HepG2 (cell line): ENCODE measurements at regions not wholly inside any gene's neighbourhood (a gene's known extent, or its start where the extent isn't known, plus 50 kb on each side); places are given as distances from the start of the nearest gene placed in this dataset.

ENCODE experiments used
- AGO1 ChIP-seq: fragments of 200-400 bp; formaldehyde crosslinking; IDR thresholded peaks from 2 replicates; pipeline ENCODE4 v1.6.1; 2017; ENCODE audit warnings: mild to moderate bottlenecking, low read depth, low read length, moderate library complexity; ENCODE audit not compliant: poor library complexity, severe bottlenecking
- JARID2 ChIP-seq: sonication (generic); formaldehyde crosslinking; IDR thresholded peaks from 2 replicates; pipeline ENCODE4 v1.8.1; 2023; ENCODE audit warnings: missing genetic modification reagents, inconsistent platforms; ENCODE audit not compliant: insufficient replicate concordance
- TARDBP ChIP-seq: sonication (generic); formaldehyde crosslinking; IDR thresholded peaks from 2 replicates; pipeline ENCODE4 v1.8.0; 2022; ENCODE audit warnings: mild to moderate bottlenecking, missing genetic modification reagents
- YEATS4 ChIP-seq: sonication (generic); formaldehyde crosslinking; IDR thresholded peaks from 2 replicates; pipeline ENCODE4 v1.4.0; 2020; ENCODE audit warnings: missing genetic modification reagents, borderline replicate concordance
- ZFP37 ChIP-seq: sonication (generic); formaldehyde crosslinking; IDR thresholded peaks from 2 replicates; pipeline ENCODE4 v1.4.0; 2020; ENCODE audit warnings: missing genetic modification reagents, borderline replicate concordance
- ZHX2 ChIP-seq, 2 experiments: sonication (generic) in 1 of 2; formaldehyde crosslinking in 1 of 2; IDR thresholded peaks; 2 replicates each; pipeline versions ENCODE4 v1.6.1 to v1.9.0; 2014 to 2022; ENCODE audit warnings: antibody characterized with exemption in 1 of 2, borderline replicate concordance in 1 of 2, inconsistent platforms in 1 of 2, low read depth in 1 of 2, missing genetic modification reagents in 1 of 2
- ZNF256 ChIP-seq: sonication (generic); formaldehyde crosslinking; conservative IDR thresholded peaks from 2 replicates; pipeline ENCODE4 v1.4.0; 2020; ENCODE audit warnings: missing genetic modification reagents
- TF ChIP-seq, protein P1 (sequence below): sonication (generic); formaldehyde crosslinking; IDR thresholded peaks from one replicate; pipeline ENCODE4 v1.5.1; 2020; ENCODE audit warnings: mild to moderate bottlenecking, missing genetic modification reagents; ENCODE audit errors: not compliant biosample characterization

DNA sequence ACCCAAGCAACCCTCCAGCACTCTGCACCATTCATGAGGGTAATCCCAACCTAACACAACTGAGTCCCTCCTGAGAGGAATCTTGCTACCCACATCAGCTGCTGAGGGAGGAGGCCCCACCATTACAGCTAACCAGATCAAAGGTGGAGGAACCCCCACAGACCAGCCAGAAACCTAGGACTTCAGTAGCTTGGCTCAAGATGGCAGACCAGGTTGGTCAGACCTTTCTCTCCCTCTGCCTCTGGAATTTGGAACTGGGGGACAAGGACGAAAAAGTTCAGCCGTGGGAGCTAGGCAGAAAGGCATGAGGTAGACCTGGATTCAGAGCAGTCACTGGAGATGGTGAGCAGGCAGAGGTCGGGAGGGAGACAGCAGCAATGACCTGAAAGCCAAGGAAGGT is 101.3 kb upstream of the CACUL1 start (continued):
- TF ChIP-seq, protein P1, sequence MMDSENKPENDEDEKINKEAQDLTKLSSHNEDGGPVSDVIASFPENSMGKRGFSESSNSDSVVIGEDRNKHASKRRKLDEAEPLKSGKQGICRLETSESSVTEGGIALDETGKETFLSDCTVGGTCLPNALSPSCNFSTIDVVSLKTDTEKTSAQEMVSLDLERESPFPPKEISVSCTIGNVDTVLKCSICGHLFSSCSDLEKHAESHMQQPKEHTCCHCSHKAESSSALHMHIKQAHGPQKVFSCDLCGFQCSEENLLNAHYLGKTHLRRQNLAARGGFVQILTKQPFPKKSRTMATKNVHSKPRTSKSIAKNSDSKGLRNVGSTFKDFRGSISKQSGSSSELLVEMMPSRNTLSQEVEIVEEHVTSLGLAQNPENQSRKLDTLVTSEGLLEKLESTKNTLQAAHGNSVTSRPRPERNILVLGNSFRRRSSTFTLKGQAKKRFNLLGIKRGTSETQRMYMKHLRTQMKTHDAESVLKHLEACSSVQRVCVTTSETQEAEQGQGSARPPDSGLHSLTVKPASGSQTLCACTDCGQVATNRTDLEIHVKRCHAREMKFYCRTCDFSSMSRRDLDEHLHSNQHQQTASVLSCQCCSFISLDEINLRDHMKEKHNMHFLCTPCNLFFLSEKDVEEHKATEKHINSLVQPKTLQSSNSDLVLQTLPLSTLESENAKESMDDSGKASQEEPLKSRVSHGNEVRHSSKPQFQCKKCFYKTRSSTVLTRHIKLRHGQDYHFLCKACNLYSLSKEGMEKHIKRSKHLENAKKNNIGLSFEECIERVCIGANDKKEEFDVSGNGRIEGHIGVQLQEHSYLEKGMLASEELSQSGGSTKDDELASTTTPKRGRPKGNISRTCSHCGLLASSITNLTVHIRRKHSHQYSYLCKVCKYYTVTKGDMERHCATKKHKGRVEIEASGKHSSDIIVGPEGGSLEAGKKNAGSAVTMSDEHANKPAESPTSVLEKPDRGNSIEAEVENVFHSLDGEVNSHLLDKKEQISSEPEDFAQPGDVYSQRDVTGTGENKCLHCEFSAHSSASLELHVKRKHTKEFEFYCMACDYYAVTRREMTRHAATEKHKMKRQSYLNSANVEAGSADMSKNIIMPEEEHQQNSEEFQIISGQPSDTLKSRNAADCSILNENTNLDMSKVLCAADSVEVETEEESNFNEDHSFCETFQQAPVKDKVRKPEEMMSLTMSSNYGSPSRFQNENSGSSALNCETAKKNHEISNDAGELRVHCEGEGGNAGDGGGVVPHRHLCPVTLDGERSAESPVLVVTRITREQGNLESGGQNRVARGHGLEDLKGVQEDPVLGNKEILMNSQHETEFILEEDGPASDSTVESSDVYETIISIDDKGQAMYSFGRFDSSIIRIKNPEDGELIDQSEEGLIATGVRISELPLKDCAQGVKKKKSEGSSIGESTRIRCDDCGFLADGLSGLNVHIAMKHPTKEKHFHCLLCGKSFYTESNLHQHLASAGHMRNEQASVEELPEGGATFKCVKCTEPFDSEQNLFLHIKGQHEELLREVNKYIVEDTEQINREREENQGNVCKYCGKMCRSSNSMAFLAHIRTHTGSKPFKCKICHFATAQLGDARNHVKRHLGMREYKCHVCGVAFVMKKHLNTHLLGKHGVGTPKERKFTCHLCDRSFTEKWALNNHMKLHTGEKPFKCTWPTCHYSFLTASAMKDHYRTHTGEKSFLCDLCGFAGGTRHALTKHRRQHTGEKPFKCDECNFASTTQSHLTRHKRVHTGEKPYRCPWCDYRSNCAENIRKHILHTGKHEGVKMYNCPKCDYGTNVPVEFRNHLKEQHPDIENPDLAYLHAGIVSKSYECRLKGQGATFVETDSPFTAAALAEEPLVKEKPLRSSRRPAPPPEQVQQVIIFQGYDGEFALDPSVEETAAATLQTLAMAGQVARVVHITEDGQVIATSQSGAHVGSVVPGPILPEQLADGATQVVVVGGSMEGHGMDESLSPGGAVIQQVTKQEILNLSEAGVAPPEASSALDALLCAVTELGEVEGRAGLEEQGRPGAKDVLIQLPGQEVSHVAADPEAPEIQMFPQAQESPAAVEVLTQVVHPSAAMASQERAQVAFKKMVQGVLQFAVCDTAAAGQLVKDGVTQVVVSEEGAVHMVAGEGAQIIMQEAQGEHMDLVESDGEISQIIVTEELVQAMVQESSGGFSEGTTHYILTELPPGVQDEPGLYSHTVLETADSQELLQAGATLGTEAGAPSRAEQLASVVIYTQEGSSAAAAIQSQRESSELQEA (CRISPR knock-in tag): no peak
- TF ChIP-seq AGO1 (no peak), TARDBP (CRISPR knock-in tag) (no peak), YEATS4 (CRISPR knock-in tag) (no peak), ZFP37 (CRISPR knock-in tag) (no peak), ZNF256 (CRISPR knock-in tag) (no peak), JARID2 (no peak), ZHX2 (IDR thresholded peaks at IDR 0.05; ENCODE audit: low read depth) (no peak), ZHX2 (CRISPR knock-in tag; IDR thresholded peaks at IDR 0.05; ENCODE audit: borderline replicate concordance) (no peak)
